ENCODE measurements at regions not wholly inside any gene's neighbourhood (a gene's known extent, or its start where the extent isn't known, plus 50 kb on each side); places are given as distances from the start of the nearest gene placed in this dataset.
"Not testable (repeated sequence)": the region's sequence is repeated elsewhere in the genome, so short reads cannot be mapped to it uniquely, and the experiment has no call there.

- not testable (repeated sequence) for DNase-seq (ENCODE audit: low read depth, low spot score)
Observed at GRCh38 chr12:102666176-102666575, 185.8 kb upstream of the IGF1 start.

- DNase-seq (ENCODE audit: low read depth, low spot score), result no peak
Observed at GRCh38 chr12:102659200-102659911, 179.0 kb upstream of the IGF1 start.

- no peak for DNase-seq (ENCODE audit: low read depth, low spot score)
Observed at GRCh38 chr12:102653406-102653805, 173.0 kb upstream of the IGF1 start.

- no peak for DNase-seq (ENCODE audit: low read depth, low spot score)
Observed at GRCh38 chr12:102652645-102653313, 172.4 kb upstream of the IGF1 start.

GRCh38 chr12:102645968-102646367, 165.6 kb upstream of the IGF1 start:
- DNase-seq (ENCODE audit: low read depth, low spot score), result no peak

GRCh38 chr12:102643879-102644575, 163.7 kb upstream of the IGF1 start:
- no peak for DNase-seq (ENCODE audit: low read depth, low spot score)

GRCh38 chr12:102642199-102642598, 161.8 kb upstream of the IGF1 start:
- no peak for DNase-seq (ENCODE audit: low read depth, low spot score)

- not testable (repeated sequence) for DNase-seq (ENCODE audit: low read depth, low spot score)
Observed at GRCh38 chr12:102640658-102641057, 160.3 kb upstream of the IGF1 start.

GRCh38 chr12:102638777-102639176, 158.4 kb upstream of the IGF1 start:
- no peak for DNase-seq (ENCODE audit: low read depth, low spot score)

- DNase-seq (ENCODE audit: low read depth, low spot score), result no peak
Observed at GRCh38 chr12:102633981-102634605, 153.7 kb upstream of the IGF1 start.

GRCh38 chr12:102631274-102631673, 150.9 kb upstream of the IGF1 start:
- DNase-seq (ENCODE audit: low read depth, low spot score), result no peak

GRCh38 chr12:102629262-102629888, 149.0 kb upstream of the IGF1 start:
- no peak for DNase-seq (ENCODE audit: low read depth, low spot score)

GRCh38 chr12:102625819-102626218, 145.5 kb upstream of the IGF1 start:
- DNase-seq (ENCODE audit: low read depth, low spot score), result no peak

- no peak for DNase-seq (ENCODE audit: low read depth, low spot score)
Observed at GRCh38 chr12:102622618-102623017, 142.3 kb upstream of the IGF1 start.

- no peak for DNase-seq (ENCODE audit: low read depth, low spot score)
Observed at GRCh38 chr12:102618197-102618877, 138.0 kb upstream of the IGF1 start.

GRCh38 chr12:102616692-102617091, 136.3 kb upstream of the IGF1 start:
- DNase-seq (ENCODE audit: low read depth, low spot score), result no peak

- no peak for DNase-seq (ENCODE audit: low read depth, low spot score)
Observed at GRCh38 chr12:102611995-102612394, 131.6 kb upstream of the IGF1 start.

- DNase-seq (ENCODE audit: low read depth, low spot score), result no peak
Observed at GRCh38 chr12:102609996-102610395, 129.6 kb upstream of the IGF1 start.

- DNase-seq (ENCODE audit: low read depth, low spot score), result no peak
Observed at GRCh38 chr12:102603021-102603420, 122.7 kb upstream of the IGF1 start.

GRCh38 chr12:102602521-102602920, 122.2 kb upstream of the IGF1 start:
- no peak for DNase-seq (ENCODE audit: low read depth, low spot score)

GRCh38 chr12:102601621-102602020, 121.3 kb upstream of the IGF1 start:
- no peak for DNase-seq (ENCODE audit: low read depth, low spot score)

Data from smooth muscle cell of the brain vasculature (primary cell).